Stimulated activated CD8-positive, alpha-beta memory T cell treated with anti-CD3 and anti-CD28 coated beads, Interleukin-15, amount 100 ng/mL, for 1 hour (primary cell): ENCODE measurements at regions not wholly inside any gene's neighbourhood (a gene's known extent, or its start where the extent isn't known, plus 50 kb on each side); places are given as distances from the start of the nearest gene placed in this dataset.

Experiments used
- DNase-seq: peaks from one replicate; pipeline ENCODE4 v3.0.0-alpha.2; 2020; ENCODE audit warnings: low read depth

DNA sequence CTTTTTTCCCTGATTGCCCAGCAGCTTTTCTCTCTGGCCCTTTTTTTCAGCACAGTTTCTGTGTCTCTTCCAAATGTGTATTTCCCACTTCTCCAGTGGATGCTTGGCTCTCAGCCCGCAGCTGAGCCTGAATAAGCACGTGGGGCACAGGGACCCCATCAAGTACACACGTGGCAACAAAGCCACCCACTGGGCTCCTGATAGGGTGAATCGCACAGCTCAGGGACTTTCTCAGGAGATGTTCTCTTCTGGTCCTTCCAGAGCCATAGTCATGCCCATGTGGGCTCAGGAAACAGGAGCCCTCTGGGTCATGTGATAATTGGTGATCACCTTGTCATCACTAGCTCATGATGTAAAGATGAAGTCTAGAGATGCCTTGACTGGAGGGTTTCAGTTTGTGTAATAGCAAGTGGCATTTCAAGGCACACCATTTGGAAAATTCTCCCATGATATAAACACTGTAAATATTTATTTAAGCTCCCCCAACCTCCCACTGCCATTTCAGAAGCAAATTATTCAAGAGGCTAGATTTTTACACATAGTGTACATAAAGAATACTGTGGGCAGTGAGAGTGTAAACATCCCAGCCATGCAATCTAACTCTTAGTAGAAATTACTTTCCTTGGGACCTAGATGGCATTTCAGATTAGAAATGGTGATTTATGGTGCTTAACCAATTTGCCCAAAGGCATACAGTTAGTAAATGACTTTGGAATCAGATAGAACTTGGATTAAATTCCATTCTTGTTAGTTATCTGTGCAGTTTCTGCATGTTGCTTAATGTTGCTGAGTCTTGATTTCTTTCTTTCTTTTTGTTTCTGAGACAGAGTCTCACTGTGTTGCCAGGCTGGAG, 597.5 kb downstream of the SLC4A3 start:
- DNase-seq, result no peak

DNA sequence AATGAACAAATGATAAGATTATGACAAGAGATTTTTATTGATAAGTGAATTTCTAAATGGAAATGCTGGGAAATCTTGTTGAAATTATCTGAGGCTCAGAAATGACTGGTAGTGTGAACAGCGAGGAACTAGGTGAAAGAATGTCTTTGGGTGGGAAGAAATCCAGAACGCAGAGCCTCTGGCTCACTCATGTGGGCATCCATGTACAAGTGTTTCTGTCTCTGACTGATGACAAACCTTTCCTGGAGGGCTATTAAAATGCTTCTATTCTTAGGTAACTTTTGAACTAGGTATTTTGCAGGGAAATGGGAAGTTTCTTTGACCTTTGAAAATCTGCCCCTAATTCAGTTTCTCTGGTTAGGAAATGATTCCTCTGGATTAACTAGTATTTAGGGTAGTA, 598.6 kb downstream of the SLC4A3 start:
- DNase-seq, result no peak

DNA sequence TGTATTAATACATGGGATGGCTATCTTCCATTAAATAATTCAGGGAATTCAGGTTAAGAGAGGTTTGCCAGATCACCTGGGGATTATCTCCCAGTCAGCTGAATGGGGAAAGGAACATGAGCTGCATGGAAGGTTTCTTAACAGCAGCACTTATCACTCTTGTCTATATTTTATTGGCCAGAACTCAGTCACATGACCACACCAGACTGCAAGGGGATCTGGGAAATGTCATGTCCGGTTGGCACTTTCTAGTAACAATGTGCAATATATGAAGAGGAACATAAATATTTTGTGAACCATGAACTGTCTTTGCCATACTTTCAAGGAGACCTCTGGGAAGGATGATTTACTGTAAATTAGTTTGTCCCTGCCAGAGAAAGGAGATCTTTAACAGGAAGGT, 599.1 kb downstream of the SLC4A3 start:
- DNase-seq, result no peak

DNA sequence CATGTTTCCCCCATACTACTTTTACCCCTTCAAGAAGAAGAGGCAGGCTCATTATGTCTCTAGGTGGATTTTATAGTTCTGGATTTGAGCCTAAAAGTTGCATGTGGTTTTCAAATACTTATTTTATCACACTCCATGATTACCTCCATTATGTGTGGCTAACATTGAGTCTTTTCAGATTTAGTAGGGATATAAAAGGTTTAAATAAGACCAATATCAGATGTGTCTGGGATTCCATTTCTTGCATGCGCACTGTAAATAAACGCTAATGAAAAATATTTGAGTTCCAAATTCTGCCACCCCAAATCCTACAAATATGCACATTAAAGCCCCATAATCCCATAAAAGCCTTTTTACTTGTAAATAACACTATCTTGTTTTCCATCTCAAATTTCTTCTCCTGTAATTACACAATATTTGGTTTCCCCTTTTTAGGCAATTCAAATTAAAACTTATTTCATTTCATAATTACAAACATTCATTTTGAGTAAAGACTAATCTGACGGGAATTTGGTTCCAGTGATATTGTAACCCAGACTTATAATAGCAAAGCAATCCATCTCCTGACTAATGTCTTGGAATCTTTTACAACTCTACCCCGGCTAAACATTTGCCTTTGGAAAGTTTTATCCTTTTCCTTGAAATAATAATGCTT, 600.0 kb downstream of the SLC4A3 start:
- DNase-seq, result no peak

DNA sequence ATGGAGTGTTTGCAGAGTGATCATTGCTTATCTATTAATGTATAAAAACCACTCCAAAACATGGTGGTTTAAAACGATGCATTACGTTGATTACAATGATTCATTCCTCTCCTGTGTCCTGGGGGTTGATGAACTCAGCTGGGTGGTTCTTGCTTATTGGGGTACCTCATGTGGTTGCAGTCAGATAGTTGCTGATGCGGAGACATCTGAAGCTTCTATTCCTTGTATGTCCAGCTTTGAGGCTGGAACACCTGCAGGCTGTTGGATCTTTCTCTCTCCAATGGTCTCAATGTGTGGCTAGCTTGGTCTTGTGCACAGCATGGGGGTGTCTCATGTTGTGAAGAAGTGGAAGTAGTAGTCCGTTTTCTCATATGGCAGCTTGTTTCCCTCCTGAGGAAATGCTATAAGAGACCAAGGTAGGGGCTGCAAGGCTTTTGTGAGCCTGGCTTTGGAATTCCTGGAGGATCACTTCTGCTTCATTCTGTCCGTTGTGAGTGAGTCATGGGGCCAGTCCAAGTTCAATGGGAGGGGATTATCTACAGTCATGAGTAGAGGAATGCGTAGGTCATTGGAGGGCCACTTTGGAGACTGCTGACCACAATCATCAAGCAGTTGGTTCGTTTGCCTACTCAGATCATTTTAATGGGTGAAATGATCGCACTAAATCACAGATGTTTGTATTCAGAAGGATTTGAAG, 601.0 kb downstream of the SLC4A3 start:
- no peak for DNase-seq

DNA sequence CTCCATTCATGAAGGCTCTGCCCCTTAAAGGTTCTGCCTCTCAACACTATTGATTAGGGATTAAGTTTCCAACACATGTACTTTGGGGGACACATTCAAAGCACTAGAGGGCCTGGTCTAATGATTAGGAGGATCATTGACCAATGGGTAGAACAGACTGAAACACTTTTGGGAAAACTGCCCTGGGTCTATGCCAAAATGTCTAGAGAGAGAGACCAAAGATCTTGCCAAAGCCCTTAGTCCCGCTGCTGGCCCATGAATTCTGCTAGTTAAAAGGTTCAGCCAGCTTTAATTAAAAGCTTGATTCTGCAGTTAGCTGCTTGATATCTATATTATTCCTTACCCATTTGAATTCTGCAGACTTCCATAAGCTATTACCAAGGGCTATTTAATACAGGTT, 613.2 kb downstream of the SLC4A3 start:
- no peak for DNase-seq

DNA sequence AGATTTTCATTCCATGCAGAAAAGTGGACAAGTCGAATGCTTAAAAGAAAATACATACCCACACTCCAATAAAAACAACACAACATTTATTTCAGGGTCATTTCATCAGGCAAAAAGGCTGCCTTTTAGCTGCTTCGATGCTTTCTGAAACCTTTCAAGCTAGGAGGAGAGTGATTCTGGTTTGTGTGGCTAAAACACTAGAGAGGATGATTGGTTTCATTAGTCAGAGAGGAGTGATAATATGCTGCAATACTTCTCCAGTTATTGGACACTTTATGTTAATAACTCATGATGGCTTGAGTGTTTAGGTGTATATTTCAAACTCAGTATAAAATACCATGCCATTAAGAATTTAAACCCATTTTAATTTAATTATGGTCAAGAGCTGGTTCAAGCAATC, 614.0 kb downstream of the SLC4A3 start:
- DNase-seq, result no peak

DNA sequence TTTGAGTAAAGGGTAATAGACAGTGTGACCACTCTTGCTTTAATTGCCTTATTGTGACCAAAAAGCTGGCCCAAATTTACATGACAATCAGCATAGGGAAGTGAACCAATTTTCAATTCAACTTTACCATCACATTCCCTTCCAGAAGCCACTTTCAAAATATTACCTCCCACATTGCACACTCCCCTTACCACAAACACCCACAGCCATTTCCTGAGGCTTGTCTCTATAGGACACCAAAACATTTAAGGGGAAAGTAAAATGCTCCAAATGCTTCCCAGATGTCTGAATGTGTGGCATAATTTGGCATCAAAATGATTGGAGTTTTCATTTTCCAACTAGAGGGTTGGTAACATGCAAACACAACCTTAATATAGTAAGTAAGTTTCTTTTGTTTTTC, 616.1 kb downstream of the SLC4A3 start:
- DNase-seq, result no peak

DNA sequence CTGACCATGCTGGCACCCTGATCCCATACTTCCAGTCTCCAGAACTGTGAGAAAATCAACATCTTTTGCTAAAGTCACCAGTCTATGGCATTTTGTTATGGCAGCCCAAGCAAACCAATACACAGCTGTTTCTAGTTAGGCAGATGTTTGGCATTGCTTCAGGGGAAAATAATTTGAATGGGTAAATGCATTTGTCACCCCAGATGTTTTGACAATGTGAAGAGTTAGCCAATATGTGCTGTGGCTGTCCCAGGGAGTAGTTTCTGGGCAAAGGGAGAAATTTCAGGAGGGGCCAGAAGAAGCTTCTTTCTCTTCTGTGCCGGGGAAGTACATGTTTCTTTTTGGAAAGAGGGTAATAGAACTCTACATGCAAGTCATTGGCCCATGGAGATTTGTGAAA, 619.0 kb downstream of the SLC4A3 start:
- no peak for DNase-seq

DNA sequence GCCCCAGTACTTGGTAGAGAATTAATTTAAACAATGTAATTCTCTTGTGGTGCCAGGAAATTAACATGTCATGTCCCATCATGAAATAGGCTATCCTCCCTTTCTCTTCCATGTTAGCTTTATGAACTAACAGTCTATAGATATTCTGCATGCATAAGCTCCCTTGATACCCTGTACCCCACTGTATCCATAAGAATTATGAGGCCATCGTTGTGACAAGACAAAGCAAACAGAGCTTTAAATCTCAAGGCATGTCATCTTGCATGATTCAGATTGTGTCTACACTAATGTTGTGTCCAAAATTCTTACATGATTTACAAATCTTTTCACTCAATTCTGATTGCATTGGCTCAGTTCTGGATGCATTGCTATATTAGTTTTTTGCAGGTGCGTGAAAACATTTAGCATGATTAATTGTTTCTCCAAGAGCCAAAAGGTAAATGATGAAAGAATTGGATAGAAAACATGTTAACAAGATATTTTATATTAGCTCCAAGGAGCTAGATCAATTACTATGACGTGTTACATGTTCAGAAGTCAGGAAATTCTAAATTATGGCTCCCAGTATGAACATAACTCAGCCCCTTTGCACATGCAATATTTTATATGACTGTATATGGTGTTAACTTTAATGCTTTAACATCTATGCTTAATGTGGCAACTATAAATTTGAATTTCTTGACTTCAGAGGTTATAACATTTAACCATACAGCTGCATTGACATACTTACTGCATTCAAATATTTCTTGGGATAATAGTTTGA, 620.3 kb downstream of the SLC4A3 start:
- DNase-seq, result no peak

DNA sequence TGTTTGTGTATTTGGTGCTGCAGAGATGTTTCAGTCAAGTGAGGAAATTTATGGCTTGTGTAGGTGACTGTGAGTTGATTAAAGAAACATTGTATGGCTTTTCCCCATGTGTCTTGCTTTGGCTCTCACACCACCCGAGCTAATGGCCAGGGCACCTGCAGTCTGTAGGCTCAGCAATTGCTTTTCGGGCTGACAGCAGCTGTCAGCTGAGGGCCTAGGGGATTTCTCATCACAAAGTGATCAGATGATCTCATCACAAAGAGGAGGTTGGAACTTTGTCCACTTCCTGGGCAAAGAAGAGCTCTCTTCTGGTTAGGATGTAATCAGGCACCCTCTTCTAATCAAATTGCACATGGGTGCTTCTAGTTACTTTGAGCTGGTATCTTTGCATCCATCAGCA, 632.2 kb downstream of the SLC4A3 start:
- no peak for DNase-seq

DNA sequence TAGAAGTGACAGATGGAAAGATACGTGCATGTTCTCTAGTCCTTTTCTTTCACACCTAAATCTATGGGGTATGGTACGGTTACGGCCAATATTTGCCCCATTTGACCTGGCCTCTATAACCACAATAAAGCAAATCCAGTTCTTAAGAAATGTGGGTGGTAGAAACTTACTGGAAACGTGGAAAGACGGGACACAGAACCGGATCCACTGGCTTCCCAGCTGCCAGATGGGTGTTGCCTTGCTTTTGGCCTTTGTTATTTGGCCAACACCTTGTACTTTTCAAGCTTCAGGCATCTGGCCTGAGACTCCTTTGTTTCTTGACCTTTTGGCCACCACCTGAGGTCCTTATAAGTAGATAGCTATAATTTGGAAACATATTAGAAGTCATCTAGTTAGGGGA, 635.9 kb downstream of the SLC4A3 start:
- DNase-seq, result no peak

DNA sequence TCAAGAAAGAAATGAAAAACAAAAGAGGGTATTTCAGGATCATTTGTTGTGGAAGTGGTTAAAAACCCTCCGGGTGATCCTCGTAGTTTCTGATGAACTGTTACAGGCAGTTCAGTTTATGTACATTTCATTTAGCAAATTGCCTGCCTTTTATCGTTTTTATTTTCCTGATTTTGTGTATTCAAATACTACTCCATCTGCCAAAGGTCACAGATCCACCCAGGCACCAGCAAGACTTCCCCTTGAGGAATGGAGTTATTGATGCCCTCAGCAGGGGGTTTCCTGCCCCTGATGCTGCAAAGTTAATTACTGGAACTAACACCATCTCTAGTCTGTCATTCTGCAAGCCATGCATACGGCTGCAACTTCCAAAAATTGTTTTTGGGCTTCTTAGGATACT, 641.9 kb downstream of the SLC4A3 start:
- DNase-seq, result no peak

DNA sequence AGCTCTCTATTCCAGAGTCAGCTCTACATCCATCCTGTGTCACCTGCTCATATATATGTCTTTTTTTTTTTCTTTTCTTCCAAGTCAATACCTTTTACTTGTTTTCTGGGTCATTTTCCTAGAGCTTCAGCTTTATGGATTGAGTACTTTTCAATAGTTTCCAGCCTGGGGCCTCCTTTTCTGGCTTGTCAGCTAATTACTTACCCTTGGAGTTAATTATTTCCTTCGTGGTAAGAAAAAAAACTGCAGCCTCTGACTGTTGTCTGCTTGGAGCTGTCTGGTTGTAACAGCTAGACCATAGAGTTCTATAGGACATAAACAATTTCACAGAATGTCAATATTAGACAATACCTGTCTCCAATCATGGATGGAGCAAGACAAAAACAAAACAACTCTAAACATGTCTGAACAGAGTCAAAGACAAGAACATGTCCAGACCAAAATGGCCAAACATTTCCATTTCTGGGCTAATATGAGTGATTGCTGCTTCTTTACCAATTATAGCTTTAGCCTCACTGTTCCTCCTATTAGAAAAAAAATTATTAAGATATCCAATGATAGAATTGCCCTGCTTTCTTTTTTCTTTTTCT, 643.1 kb downstream of the SLC4A3 start:
- no peak for DNase-seq

DNA sequence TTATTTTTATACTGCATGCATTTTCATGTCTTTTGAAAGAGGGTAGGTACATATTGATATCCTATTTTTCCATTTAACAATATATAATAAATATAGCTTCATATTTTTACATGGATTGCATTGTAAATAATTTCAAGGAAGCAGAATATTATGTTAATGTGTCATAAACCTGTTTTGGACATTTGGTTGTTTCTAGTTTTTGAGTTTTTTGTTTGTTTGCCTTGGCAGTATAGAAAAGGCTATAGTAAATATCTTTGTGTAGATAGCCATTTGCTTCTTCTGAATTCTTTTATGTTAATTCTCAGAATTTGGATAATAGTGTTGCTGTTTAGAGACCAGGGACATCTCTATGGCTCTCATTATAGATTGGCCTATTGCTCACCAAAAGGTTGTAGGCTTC, 645.2 kb downstream of the SLC4A3 start:
- DNase-seq, result no peak

DNA sequence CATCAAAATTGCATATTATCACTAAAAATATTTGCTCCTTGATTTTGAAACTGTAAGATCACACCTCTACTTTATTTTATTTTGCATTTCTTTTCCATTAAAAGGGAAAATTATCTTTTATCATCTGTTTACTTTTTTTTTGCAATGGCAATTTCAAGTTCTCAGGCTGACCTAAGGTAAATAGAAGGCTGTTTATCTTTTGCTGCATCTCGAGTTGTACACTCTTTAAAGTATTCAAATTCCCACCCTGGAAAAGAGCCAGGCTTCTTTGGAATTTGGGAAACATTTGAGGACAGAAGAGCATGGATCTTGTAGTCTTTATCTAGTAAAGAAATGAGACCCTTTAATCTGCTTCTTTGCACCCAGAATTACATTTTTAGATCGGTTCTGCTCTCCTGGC, 645.7 kb downstream of the SLC4A3 start:
- no peak for DNase-seq

DNA sequence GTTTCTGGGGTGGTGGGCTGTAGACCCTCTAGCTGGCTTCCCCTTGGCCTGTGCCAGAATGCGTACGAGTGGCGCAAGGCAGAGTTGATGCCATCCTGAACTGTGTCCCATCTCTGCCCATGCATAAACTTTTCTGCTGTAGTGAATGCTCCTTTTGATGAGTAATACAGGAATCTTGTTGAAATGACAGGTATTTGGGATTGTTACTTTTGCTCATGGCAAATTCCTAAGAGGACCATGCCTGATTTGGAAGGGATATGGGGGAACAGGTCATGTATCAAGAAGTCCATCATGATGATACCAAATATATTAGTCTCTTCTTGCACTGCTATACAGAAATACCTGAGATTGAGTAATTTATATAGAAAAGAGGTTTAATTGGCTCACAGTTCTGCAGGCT, 648.0 kb downstream of the SLC4A3 start:
- no peak for DNase-seq

DNA sequence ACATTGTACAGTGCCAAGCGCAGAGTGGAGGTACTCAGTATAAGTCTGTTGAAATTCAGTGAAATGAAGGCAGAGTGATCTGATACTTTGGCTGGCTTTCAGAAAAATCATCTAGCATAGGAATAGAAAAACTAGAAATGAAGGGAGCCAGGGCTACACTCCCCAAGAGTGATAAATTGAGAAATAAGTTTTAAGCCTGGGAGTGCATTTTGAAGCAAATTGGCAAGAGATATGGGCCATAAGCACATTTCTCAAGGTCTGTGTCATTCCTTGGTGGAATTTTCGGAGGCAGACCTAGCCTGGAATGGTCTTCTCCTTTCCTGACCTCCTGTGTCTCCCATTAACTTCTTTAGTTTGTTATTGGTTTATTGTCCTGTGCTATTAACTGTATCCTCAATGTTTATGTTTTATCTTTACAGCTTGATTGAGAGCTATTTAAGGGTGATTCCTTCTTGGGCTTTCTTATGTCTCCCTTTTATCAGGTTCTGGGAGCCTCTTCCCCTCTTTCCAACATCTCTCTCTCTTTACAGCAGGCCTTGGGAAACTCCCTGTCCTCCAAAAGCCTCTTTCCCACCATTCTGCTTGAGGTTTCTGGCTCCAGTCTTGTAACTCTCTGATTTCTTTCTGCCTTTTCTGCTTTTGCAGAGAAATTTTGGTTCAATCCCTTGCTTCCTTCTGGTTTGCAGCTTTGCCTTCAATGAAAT, 649.5 kb downstream of the SLC4A3 start:
- no peak for DNase-seq

DNA sequence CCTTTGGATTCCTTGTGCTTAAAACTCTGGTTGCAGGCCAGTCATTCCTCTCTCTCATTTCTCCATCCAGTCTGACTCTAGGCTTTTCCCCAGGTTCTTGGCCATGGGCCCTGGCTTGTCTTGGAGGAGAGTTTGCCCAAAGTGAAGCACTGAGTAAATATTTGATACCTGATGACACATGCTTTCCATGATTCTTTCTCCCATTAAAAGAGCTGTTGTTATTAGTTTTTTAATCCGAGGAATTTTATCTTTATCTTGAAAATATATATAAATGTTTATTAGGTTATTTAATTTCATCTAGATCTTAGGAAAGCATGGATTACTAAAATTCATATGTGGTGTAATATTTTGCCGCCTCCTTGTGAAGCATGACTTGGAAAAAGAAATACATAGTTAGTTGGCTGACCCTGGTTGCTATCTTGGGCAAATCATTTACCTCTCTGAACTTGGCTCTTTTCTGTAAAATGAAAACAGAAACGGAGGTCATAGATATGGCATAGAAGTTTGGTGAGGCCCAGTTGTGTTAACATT, 650.1 kb downstream of the SLC4A3 start:
- no peak for DNase-seq

DNA sequence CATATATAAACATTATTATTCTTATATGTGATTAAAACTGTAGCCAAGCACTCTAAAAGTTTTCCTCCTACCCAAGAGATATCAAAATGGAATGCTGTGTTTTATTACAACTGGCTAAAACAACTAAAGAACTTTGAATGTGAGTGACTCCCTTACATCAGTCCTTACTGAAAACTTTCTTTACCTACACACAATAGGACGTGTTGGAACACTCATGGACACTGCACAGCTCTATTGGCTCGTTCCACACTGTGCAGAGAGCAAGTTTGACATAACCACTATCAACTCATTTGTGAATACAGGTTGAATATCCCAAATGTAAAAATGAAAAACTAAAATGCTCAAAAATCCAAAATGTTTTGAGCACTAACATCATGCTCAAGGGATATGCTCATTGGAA, 650.6 kb downstream of the SLC4A3 start:
- DNase-seq, result no peak

DNA sequence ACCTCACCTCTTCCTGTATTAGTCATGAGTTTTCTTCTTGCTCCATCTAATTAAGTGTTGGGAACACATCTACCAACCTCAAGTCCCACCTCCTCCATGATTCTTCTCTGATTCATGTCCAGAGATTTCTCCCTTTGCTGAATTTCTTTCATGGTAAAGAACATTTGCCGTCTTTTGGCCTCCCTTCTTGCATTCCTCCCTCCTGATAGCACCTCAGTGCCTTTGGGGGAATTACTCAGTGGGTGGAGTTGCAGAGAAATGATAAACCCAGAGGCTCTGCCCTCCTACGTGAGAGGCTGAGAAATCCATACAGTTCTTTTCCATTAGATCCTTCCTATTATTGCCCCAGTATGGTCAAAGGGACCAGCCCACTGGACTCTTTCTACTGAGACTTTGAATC, 651.9 kb downstream of the SLC4A3 start:
- DNase-seq, result no peak
